GM18867 (cell line): ENCODE measurements at regions not wholly inside any gene's neighbourhood (a gene's known extent, or its start where the extent isn't known, plus 50 kb on each side); places are given as distances from the start of the nearest gene placed in this dataset.

ENCODE experiments used
- ATAC-seq: cut with Tn5 transposase; IDR thresholded peaks from one replicate; pipeline ENCODE4 v1.9.1; 2021; ENCODE audit warnings: mild to moderate bottlenecking, moderate library complexity; ENCODE audit not compliant: unreplicated experiment

DNA sequence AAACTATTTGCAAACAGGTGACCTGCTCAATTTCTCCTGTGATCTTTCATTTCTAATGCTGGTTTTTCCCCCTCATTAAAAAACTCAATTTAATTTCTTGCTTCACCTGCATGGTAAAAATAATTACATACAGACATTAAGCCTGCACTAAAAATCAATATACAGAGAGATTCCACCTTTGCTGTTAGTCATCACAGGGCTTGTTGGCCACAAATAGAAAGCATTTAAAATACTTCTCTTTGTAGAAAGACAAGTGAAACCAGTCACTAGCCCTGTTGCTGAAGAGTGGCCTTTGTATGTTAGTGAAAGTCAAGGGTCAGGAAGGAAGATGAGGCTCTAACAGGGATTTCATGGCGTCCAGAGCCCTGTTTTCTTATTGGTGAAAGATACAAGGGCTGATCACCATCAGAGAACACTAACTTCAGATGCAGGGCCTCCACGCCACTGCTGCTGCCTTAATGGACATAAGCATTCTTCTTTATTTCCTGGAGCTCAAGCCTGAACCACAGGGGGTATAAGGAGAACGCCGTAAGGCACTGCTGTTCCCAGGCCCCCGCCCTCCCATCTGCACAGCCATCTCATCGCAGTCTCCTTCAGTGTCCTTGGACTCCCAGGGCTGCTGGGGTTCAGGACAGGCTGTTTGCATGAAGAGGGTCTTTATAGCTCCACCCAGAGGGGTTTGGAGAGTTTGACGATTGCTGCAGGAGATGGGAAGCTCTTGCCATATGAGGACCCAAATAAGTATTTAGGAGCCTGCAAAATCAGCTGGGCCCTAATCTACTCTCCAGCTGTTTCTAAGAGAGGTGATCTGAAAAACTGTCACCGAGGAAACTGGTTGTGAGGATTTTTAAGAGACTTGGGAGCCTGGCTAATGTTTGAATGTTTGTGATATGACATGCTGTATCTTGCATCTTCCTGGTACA is 117.3 kb upstream of the IRF2BP2 start:
- ATAC-seq, result peak; percentile 48

- ATAC-seq, result no peak
These were observed 116.5 kb upstream of the IRF2BP2 start for GRCh38 chr1:234726359-234726943.

- no peak for ATAC-seq
These were observed 115.5 kb upstream of the IRF2BP2 start for GRCh38 chr1:234725177-234726132.

GRCh38 chr1:234724516-234725176 is 114.7 kb upstream of the IRF2BP2 start:
- no peak for ATAC-seq

GRCh38 chr1:234722904-234723720 is 113.1 kb upstream of the IRF2BP2 start:
- ATAC-seq, result no peak

- ATAC-seq, result no peak
These were observed 112.3 kb upstream of the IRF2BP2 start for GRCh38 chr1:234722270-234722704.

DNA sequence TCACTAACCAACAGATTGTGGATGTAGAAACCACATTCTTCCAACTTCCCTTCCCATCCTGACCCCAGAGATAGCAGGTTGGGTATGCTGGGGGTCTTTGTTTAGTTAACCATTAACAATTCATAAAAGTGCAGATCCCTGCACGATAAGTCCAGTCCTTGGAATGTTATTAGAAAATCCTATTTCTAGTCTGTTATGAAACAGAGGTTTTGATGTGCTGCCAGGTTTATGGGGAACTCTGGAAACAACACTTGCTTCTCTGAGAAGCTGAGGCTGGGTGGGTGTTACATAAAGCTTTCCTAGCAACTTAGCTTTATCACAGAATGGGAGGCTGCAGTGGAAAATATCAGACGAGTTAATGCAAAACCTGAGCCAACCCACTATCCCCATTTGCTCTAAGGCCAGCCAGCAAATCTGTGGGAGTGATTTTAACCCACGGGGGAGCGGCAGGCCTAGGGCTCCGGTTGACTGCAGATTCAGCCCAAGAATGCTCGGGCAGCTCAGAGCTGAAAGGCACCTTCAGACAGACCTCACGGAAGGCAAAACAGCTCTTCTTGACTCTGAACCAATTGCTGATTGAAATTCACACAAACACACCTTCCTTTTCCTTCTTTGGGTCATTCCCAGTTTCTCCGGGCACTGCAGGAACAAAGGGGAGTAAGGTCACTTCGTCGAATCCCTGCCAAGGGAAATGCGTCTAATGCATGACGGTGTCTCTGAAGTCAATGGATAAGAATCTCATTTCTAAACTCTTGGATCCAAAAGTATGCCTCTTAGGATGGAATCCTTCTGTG is 111.7 kb upstream of the IRF2BP2 start:
- ATAC-seq, result no peak

GRCh38 chr1:234720709-234721441 is 110.9 kb upstream of the IRF2BP2 start:
- ATAC-seq, result no peak

DNA sequence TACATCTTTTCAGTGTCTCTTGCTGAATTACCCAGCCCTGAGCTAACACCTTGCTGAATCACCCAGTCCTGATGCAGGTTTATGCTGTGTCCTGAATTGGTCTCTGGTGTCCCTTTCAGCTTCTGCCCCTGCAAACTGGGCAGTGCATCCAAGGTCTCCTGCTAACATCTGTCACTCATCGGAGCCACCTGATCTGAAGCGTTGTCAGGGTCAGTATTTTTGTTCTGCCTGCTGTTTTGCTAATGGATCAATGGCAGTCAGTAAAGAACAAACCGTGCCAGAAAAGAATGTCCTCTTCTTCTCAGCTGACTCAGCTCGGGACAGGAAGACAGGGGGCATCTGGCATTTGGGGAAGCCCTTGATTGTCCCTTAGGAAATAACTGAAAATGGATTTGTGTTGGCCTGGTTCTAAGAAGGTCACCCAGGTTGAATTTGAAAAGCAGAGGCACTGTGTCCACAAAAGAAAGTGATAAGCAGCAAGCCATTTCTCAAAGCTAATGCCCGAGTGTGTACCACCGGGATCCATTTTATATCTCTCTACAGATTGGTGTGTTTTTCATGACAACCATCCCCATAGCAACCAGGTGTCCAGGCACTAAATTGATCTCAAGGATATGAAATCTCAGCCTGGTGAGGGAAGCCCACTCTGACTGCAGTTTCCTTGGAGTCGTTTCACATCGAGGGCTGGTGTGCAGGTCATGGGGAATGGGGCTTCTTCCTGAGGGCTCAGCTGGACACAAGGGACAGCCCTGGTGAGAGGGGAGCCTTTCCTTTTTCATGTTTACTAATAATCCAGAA is 109.7 kb upstream of the IRF2BP2 start:
- no peak for ATAC-seq

GRCh38 chr1:234718496-234719453 is 108.8 kb upstream of the IRF2BP2 start:
- no peak for ATAC-seq

DNA sequence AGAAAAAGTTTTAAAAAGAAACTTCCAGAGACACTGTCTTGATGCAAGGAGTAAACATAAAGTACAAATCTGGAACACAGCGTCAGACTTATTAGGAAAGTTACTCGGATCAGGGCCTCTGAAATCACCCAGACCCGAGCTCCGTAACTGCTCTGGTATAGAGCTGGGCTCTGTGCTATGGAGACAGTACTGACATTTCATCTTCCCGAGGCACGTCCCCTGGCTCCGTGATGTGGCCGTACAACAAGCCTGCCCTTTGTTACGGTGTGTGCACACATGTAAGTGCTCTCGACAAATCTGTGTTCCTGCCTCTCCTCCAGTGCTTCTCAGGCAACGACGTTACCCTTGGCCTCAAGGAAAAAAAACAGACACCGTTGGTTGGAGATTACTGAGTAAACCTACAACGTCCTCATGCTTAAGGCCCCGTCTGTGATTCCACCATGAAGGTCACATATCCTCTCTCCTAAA is 107.0 kb upstream of the IRF2BP2 start:
- no peak for ATAC-seq

GRCh38 chr1:234715252-234716014 is 105.5 kb upstream of the IRF2BP2 start:
- ATAC-seq, result no peak

GRCh38 chr1:234713859-234714258 is 103.9 kb upstream of the IRF2BP2 start:
- no peak for ATAC-seq

- ATAC-seq, result no peak
These were observed 103.5 kb upstream of the IRF2BP2 start for GRCh38 chr1:234713440-234713839.

- no peak for ATAC-seq
These were observed 102.9 kb upstream of the IRF2BP2 start for GRCh38 chr1:234712891-234713305.
